ENCODE measurements at regions not wholly inside any gene's neighbourhood (a gene's known extent, or its start where the extent isn't known, plus 50 kb on each side); places are given as distances from the start of the nearest gene placed in this dataset.
"Not testable (repeated sequence)": the region's sequence is repeated elsewhere in the genome, so short reads cannot be mapped to it uniquely, and the experiment has no call there.

GRCh38 chr16:61098505-61098904, 937.7 kb downstream of the CDH8 start:
- CTCF ChIA-PET (ENCODE audit: low intra/inter-chr PET ratio, low total read pairs), result no interaction called here
- BruUV-seq (replicated peaks), result no TSS peak
- no peaks in the 10 kb centered on the region for H3K4me1 ChIP-seq (ENCODE audit: insufficient read depth, low read length)
- H3K27me3 ChIP-seq (ENCODE audit: control insufficient read depth in 1 of 2, insufficient read depth in 2 of 2, low read length in 2 of 2), result no peaks in the 10 kb centered on the region
- no peaks in the 10 kb centered on the region for H4K20me1 ChIP-seq (ENCODE audit: insufficient read depth, low read length)
- no peak for TF ChIP-seq PHB2 (IDR thresholded peaks at IDR 0.05; ENCODE audit: partially characterized antibody)
- TF ChIP-seq ONECUT2 (CRISPR knock-in tag; IDR thresholded peaks at IDR 0.05), result no peak
- TF ChIP-seq RARA (CRISPR knock-in tag; IDR thresholded peaks at IDR 0.05), result no peak
- no peak for TF ChIP-seq ZNF709 (CRISPR knock-in tag; IDR thresholded peaks at IDR 0.05)
- TF ChIP-seq SIX1 (CRISPR knock-in tag; IDR thresholded peaks at IDR 0.05; ENCODE audit: borderline replicate concordance), result no peak
- TF ChIP-seq ZNF142 (CRISPR knock-in tag; IDR thresholded peaks at IDR 0.05), result no peak
- POLR2A ChIA-PET, result no interaction called here
- peaks cover 72% of the 10 kb centered on the region for H3K9me3 ChIP-seq (ENCODE audit: low read length)
- no peak for DNase-seq (ENCODE audit: low spot score)
- no peak overlapping the region for H3K4me3 ChIP-seq (replicated peaks in 1 of 3; ENCODE audit: insufficient read depth in 1 of 3, low read depth in 2 of 3, low read length in 3 of 3)
- H3K9ac ChIP-seq (ENCODE audit: insufficient read depth, low read depth, low read length), result no peak overlapping the region
- in situ Hi-C loops (cut with HindIII; ENCODE audit: extremely low pct_ligation_motif_present, low pct_unique_long_range_greater_than_20kb), result no loop called here
- FAIRE-seq, result no peak
- WGBS (ENCODE audit: low lambda C conversion rate), result 1% methylated on average over 2 of the region's 2 CpGs
- intact Hi-C loops (cut with micrococcal nuclease; ENCODE audit: unreplicated experiment), result no loop called here
- H3K36me3 ChIP-seq (replicated peaks in 1 of 2; ENCODE audit: control insufficient read depth in 1 of 2, insufficient read depth in 2 of 2, low read length in 2 of 2), result no peaks in the 10 kb centered on the region
- no peaks in the 10 kb centered on the region for H3K79me2 ChIP-seq (ENCODE audit: insufficient read depth, low read length)
- H3K4me2 ChIP-seq (ENCODE audit: low read depth, low read length), result no peak overlapping the region
- H3K27ac ChIP-seq (ENCODE audit: extremely low read length, insufficient read depth, low read length), result no peak overlapping the region
- no peak for ATAC-seq
- no peak overlapping the region for H2AFZ ChIP-seq (ENCODE audit: low read length)

GRCh38 chr16:61091300-61091699, 944.9 kb downstream of the CDH8 start:
- ATAC-seq; H3K27me3 ChIP-seq (ENCODE audit: control insufficient read depth in 1 of 2, insufficient read depth in 2 of 2, low read length in 2 of 2); DNase-seq (ENCODE audit: low spot score); FAIRE-seq; H3K4me1 ChIP-seq (ENCODE audit: insufficient read depth, low read length); H3K79me2 ChIP-seq (ENCODE audit: insufficient read depth, low read length); H3K9ac ChIP-seq (ENCODE audit: insufficient read depth, low read depth, low read length); H4K20me1 ChIP-seq (ENCODE audit: insufficient read depth, low read length); intact Hi-C loops (cut with micrococcal nuclease; ENCODE audit: unreplicated experiment); H3K4me3 ChIP-seq (replicated peaks in 1 of 3; ENCODE audit: insufficient read depth in 1 of 3, low read depth in 2 of 3, low read length in 3 of 3); BruUV-seq (replicated peaks); CTCF ChIA-PET (ENCODE audit: low intra/inter-chr PET ratio, low total read pairs); H2AFZ ChIP-seq (ENCODE audit: low read length); in situ Hi-C loops (cut with HindIII; ENCODE audit: extremely low pct_ligation_motif_present, low pct_unique_long_range_greater_than_20kb); H3K27ac ChIP-seq (ENCODE audit: extremely low read length, insufficient read depth, low read length); H3K4me2 ChIP-seq (ENCODE audit: low read depth, low read length); POLR2A ChIA-PET; H3K36me3 ChIP-seq (replicated peaks in 1 of 2; ENCODE audit: control insufficient read depth in 1 of 2, insufficient read depth in 2 of 2, low read length in 2 of 2): not testable (repeated sequence)
- WGBS (ENCODE audit: low lambda C conversion rate), result 20% methylated on average over 5 of the region's 7 CpGs
- H3K9me3 ChIP-seq (ENCODE audit: low read length), result peaks cover 76% of the 10 kb centered on the region

All from HepG2 (cell line).